Urothelium cell line (cell line): ENCODE measurements at regions not wholly inside any gene's neighbourhood (a gene's known extent, or its start where the extent isn't known, plus 50 kb on each side); places are given as distances from the start of the nearest gene placed in this dataset.

Source experiments
- DNase-seq: peaks from one replicate; pipeline ENCODE4 v3.0.0; 2011; ENCODE audit warnings: low spot score, mixed read lengths
- FAIRE-seq: peaks from 2 replicates; lab custom pipeline; 2011; peaks lifted over from hg19 to GRCh38; lab: Jason Lieb, UNC

GRCh38 chr5:167624053-167624452, 667.4 kb upstream of the WWC1 start:
- no peak for DNase-seq
- no peak for FAIRE-seq

GRCh38 chr5:167626341-167627123, 664.9 kb upstream of the WWC1 start:
- DNase-seq (no peak), FAIRE-seq (no peak)

GRCh38 chr5:167629634-167630033, 661.8 kb upstream of the WWC1 start:
- FAIRE-seq: no peak
- no peak for DNase-seq

GRCh38 chr5:167631191-167631590, 660.3 kb upstream of the WWC1 start:
- FAIRE-seq: no peak
- DNase-seq: no peak

- no peak for DNase-seq
- no peak for FAIRE-seq
Measured at GRCh38 chr5:167633114-167633513, 658.3 kb upstream of the WWC1 start.

GRCh38 chr5:167633931-167634341, 657.5 kb upstream of the WWC1 start:
- FAIRE-seq (no peak), DNase-seq (no peak)

GRCh38 chr5:167634432-167634831, 657.0 kb upstream of the WWC1 start:
- DNase-seq: no peak
- FAIRE-seq: no peak

GRCh38 chr5:167638816-167639215, 652.6 kb upstream of the WWC1 start:
- FAIRE-seq: no peak

GRCh38 chr5:167639273-167639672, 652.2 kb upstream of the WWC1 start:
- FAIRE-seq: no peak
- DNase-seq: no peak

More at GRCh38 chr5:167638816-167639215, 652.6 kb upstream of the WWC1 start:
- DNase-seq: no peak

GRCh38 chr5:167639766-167640165, 651.7 kb upstream of the WWC1 start:
- DNase-seq (no peak), FAIRE-seq (peak; percentile 13)

GRCh38 chr5:167642181-167642580, 649.3 kb upstream of the WWC1 start:
- FAIRE-seq: no peak
- no peak for DNase-seq

- DNase-seq (peak; percentile 50), FAIRE-seq (no peak)
Measured at GRCh38 chr5:167642779-167643517, 648.5 kb upstream of the WWC1 start.

- DNase-seq (no peak), FAIRE-seq (no peak)
Measured at GRCh38 chr5:167643631-167644280, 647.7 kb upstream of the WWC1 start.

GRCh38 chr5:167644619-167645018, 646.8 kb upstream of the WWC1 start:
- DNase-seq (no peak), FAIRE-seq (peak; percentile 81)

GRCh38 chr5:167649471-167649870, 642.0 kb upstream of the WWC1 start:
- DNase-seq (no peak), FAIRE-seq (no peak)

GRCh38 chr5:167652690-167653089, 638.8 kb upstream of the WWC1 start:
- FAIRE-seq (no peak), DNase-seq (peak; percentile 37)

- DNase-seq: peak; percentile 41
- FAIRE-seq: no peak
Measured at GRCh38 chr5:167653645-167654106, 637.8 kb upstream of the WWC1 start.

GRCh38 chr5:167657016-167657415, 634.4 kb upstream of the WWC1 start:
- no peak for FAIRE-seq
- no peak for DNase-seq

- DNase-seq (no peak), FAIRE-seq (no peak)
Measured at GRCh38 chr5:167658889-167659288, 632.6 kb upstream of the WWC1 start.

- DNase-seq: no peak
- no peak for FAIRE-seq
Measured at GRCh38 chr5:167661605-167662004, 629.8 kb upstream of the WWC1 start.

- FAIRE-seq (no peak), DNase-seq (no peak)
Measured at GRCh38 chr5:167664222-167664804, 627.1 kb upstream of the WWC1 start.
